OCI-LY7 (cell line): ENCODE measurements at regions not wholly inside any gene's neighbourhood (a gene's known extent, or its start where the extent isn't known, plus 50 kb on each side); places are given as distances from the start of the nearest gene placed in this dataset.

Experiments
- BruUV-seq: library from RNA; stranded (reverse); fragments of 400-500 nt; replicated peaks from 2 replicates; lab custom pipeline; 2021; lab: Mats Ljungman, UMichigan
- CTCF ChIA-PET: fragments of 300-600 bp; sonication (Branson Sonifier 250); formaldehyde crosslinking; loops from one replicate; lab custom pipeline; 2022; ENCODE audit warnings: antibody characterized with exemption; ENCODE audit not compliant: unreplicated experiment; lab: Charles Lee
- POLR2A ChIA-PET: fragments of 300-600 bp; sonication (Branson Sonifier 250); formaldehyde crosslinking; loops from one replicate; lab custom pipeline; 2022; ENCODE audit warnings: antibody characterized with exemption; lab: Charles Lee
- DNase-seq: peaks from one replicate; pipeline ENCODE4 v3.0.0-alpha.2; 2015; ENCODE audit warnings: low spot score
- H2AFZ ChIP-seq: fragments of 200-600 bp; sonication (generic), shearing (Covaris generic); 2 replicates; pipeline ENCODE4 v1.6.1; 2014; ENCODE audit warnings: mild to moderate bottlenecking, antibody characterized with exemption, low read length, moderate library complexity
- H3K27ac ChIP-seq: fragments of 200-600 bp; sonication (generic); 2 replicates; pipeline ENCODE4 v1.5.1; 2014; ENCODE audit warnings: mixed run types, low read depth, mild to moderate bottlenecking, moderate library complexity, low read length, inconsistent platforms; ENCODE audit not compliant: poor library complexity, severe bottlenecking
- H3K36me3 ChIP-seq: fragments of 200-600 bp; sonication (generic); 2 replicates; pipeline ENCODE4 v1.6.1; 2014; ENCODE audit warnings: mild to moderate bottlenecking, antibody characterized with exemption, low read length, moderate library complexity, mixed read lengths; ENCODE audit not compliant: insufficient read depth
- H3K4me1 ChIP-seq: fragments of 200-600 bp; sonication (generic); 2 replicates; pipeline ENCODE4 v1.5.1; 2014; ENCODE audit warnings: mild to moderate bottlenecking, low read length; ENCODE audit not compliant: insufficient read depth, poor library complexity, severe bottlenecking
- H3K4me2 ChIP-seq: fragments of 200-600 bp; sonication (generic); 2 replicates; pipeline ENCODE4 v1.6.1; 2014; ENCODE audit warnings: mild to moderate bottlenecking, low read length
- H3K4me3 ChIP-seq: fragments of 200-600 bp; sonication (generic); 2 replicates; pipeline ENCODE4 v1.5.1; 2014; ENCODE audit warnings: mild to moderate bottlenecking, low read depth, low read length; ENCODE audit not compliant: poor library complexity, severe bottlenecking
- H3K79me2 ChIP-seq: fragments of 200-600 bp; sonication (generic); 2 replicates; pipeline ENCODE4 v1.6.1; 2016; ENCODE audit warnings: low read depth, mild to moderate bottlenecking, low read length, moderate library complexity, mixed read lengths; ENCODE audit not compliant: insufficient read depth
- H3K9me2 ChIP-seq: fragments of 200-600 bp; sonication (generic); 2 replicates; pipeline ENCODE4 v1.6.1; 2016; ENCODE audit warnings: mild to moderate bottlenecking, low read length, mixed read lengths; ENCODE audit not compliant: insufficient read depth
- H3K9me3 ChIP-seq: fragments of 200-600 bp; sonication (generic); 2 replicates; pipeline ENCODE4 v1.6.1; 2014; ENCODE audit warnings: mild to moderate bottlenecking, mixed run types, low read length, mixed read lengths
- H4K20me1 ChIP-seq: fragments of 200-600 bp; sonication (generic); 2 replicates; pipeline ENCODE4 v1.6.1; 2014; ENCODE audit warnings: mild to moderate bottlenecking, antibody characterized with exemption, low read length, moderate library complexity, mixed read lengths; ENCODE audit not compliant: insufficient read depth
- CTCF ChIP-seq: fragments of 200-600 bp; sonication (generic); conservative IDR thresholded peaks from 2 replicates; pipeline ENCODE4 v1.5.1; 2014; ENCODE audit warnings: mild to moderate bottlenecking, antibody characterized with exemption, low read length, moderate library complexity, mixed read lengths
- EZH2phosphoT487 ChIP-seq: fragments of 200-600 bp; sonication (generic); IDR thresholded peaks from 2 replicates; pipeline ENCODE4 v1.6.1; 2018; ENCODE audit warnings: low read depth, borderline replicate concordance, mild to moderate bottlenecking, mixed run types, antibody characterized with exemption, low read length, moderate library complexity, mixed read lengths
- intact Hi-C: fragments of 100-400 bp; cut with micrococcal nuclease; formaldehyde crosslinking; loops from one replicate; pipeline ENCODE4 v1.10.0; 2022; ENCODE audit not compliant: unreplicated experiment

- intact Hi-C loops, result no loop called here
- Histone ChIP-seq H3K4me1 (no peaks in the 10 kb centered on the region), H3K27ac (no peak overlapping the region), H3K36me3 (no peaks in the 10 kb centered on the region), H3K9me3 (no peaks in the 10 kb centered on the region), H4K20me1 (no peaks in the 10 kb centered on the region), H3K4me3 (no peak overlapping the region), H3K9me2 (no peaks in the 10 kb centered on the region), H3K4me2 (no peak overlapping the region), H3K79me2 (no peaks in the 10 kb centered on the region), H2AFZ (no peak overlapping the region)
- POLR2A ChIA-PET, result no interaction called here
- CTCF ChIA-PET, result no interaction called here
- no TSS peak for BruUV-seq
- peak; percentile 16 for DNase-seq
- peak; percentile 79 for TF ChIP-seq CTCF
- TF ChIP-seq EZH2phosphoT487, result no peak
Measured at GRCh38 chr5:60161340-60161934, 267.9 kb upstream of the PDE4D start.

- TF ChIP-seq EZH2phosphoT487 (no peak), CTCF (no peak)
- no peak overlapping the region for H3K4me3 ChIP-seq
- no peaks in the 10 kb centered on the region for H3K36me3 ChIP-seq
- no peak overlapping the region for H3K27ac ChIP-seq
- H4K20me1 ChIP-seq, result no peaks in the 10 kb centered on the region
- ChIA-PET CTCF (no interaction called here), POLR2A (no interaction called here)
- DNase-seq, result no peak
- no peaks in the 10 kb centered on the region for H3K4me1 ChIP-seq
- H3K9me2 ChIP-seq, result no peaks in the 10 kb centered on the region
- H2AFZ ChIP-seq, result no peak overlapping the region
- H3K4me2 ChIP-seq, result no peak overlapping the region
- intact Hi-C loops, result no loop called here
- H3K79me2 ChIP-seq, result no peaks in the 10 kb centered on the region
- H3K9me3 ChIP-seq, result no peaks in the 10 kb centered on the region
- no TSS peak for BruUV-seq
Measured at GRCh38 chr5:60149081-60149480, 255.6 kb upstream of the PDE4D start.

- Histone ChIP-seq H3K4me2 (no peak overlapping the region), H3K9me3 (no peaks in the 10 kb centered on the region), H3K9me2 (no peaks in the 10 kb centered on the region), H3K27ac (no peak overlapping the region), H3K36me3 (no peaks in the 10 kb centered on the region), H4K20me1 (no peaks in the 10 kb centered on the region), H3K4me3 (no peak overlapping the region), H3K79me2 (no peaks in the 10 kb centered on the region), H3K4me1 (no peaks in the 10 kb centered on the region), H2AFZ (no peak overlapping the region)
- TF ChIP-seq EZH2phosphoT487 (no peak), CTCF (no peak)
- ChIA-PET POLR2A (no interaction called here), CTCF (no interaction called here)
- DNase-seq, result no peak
- no TSS peak for BruUV-seq
- intact Hi-C loops, result no loop called here
Measured at GRCh38 chr5:60148366-60148765, 254.8 kb upstream of the PDE4D start.
